LNCAP (cell line): ENCODE measurements at regions not wholly inside any gene's neighbourhood (a gene's known extent, or its start where the extent isn't known, plus 50 kb on each side); places are given as distances from the start of the nearest gene placed in this dataset.

Source experiments
- CTCF ChIP-seq: fragments of 450-650 bp; IDR thresholded peaks from 2 replicates; pipeline ENCODE4 v1.5.1; 2017; ENCODE audit warnings: mild to moderate bottlenecking

- TF ChIP-seq CTCF, result peak; percentile 51
Observed at GRCh38 chr17:20848869-20849443, 193.9 kb downstream of the USP22 start.

DNA sequence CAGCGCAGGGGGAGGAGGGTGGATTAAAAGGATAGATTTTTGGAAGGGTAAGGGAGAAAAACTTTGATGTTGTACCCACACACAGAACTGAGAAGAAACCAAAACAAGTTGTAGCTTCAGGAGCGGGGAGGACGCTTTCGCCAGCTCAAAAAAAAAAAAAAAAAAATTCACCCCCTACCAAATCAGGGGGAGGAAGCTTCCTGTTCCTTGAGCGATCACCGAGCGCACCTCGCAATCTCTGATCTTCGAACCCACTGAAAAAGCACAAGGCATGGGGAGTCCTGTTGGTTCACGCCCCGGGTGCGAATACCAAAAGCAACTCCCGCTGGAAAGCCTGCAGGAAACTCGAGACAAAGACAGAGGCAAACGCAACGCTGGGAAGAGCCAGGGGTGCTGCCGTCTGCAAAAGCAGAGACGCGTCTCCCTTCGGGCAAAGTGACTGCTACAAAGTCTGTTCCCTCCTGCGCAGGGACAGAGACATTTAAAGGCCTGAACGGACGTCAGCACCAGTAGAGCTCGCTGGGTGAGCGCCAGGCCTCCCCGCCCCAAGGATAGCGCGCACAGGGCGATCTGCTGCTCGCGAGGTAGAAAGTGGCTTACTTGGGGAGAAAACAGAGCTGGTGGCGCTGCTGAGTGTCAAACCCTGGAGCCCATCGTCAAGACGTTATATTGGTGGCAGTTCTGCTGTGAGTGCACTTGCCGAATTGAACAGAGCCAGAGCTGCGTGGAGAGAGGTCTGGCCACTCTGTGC is 190.4 kb downstream of the USP22 start:
- no peak for TF ChIP-seq CTCF

- TF ChIP-seq CTCF, result no peak
Observed at GRCh38 chr17:20852990-20853370, 189.8 kb downstream of the USP22 start.

- no peak for TF ChIP-seq CTCF
Observed at GRCh38 chr17:20890338-20890737, 152.5 kb downstream of the USP22 start.

- no peak for TF ChIP-seq CTCF
Observed at GRCh38 chr17:20896153-20896649, 146.6 kb downstream of the USP22 start.

- TF ChIP-seq CTCF, result peak; percentile 21; the same call in 1 of the 2 replicates
Observed at GRCh38 chr17:20908313-20909267, 134.2 kb downstream of the USP22 start.

- no peak for TF ChIP-seq CTCF
Observed at GRCh38 chr17:20914658-20915057, 128.2 kb downstream of the USP22 start.
